ENCODE measurements at regions not wholly inside any gene's neighbourhood (a gene's known extent, or its start where the extent isn't known, plus 50 kb on each side); places are given as distances from the start of the nearest gene placed in this dataset.
"Not testable (repeated sequence)": the region's sequence is repeated elsewhere in the genome, so short reads cannot be mapped to it uniquely, and the experiment has no call there.

GRCh38 chr2:219868635-219869034 lies 241.2 kb downstream of the SLC4A3 start:
- Mint-ChIP-seq H3K27ac (no peak overlapping the region), H3K4me1 (no peaks in the 10 kb centered on the region), H3K9me3 (peaks cover 0 to 2% (median 0%) of the 10 kb centered on the region in 11 donors), H3K36me3 (peaks cover 0 to 5% (median 0%) of the 10 kb centered on the region in 5 donors), H3K4me3 (no peak overlapping the region), H3K27me3 (peaks cover 0 to 18% (median 2%) of the 10 kb centered on the region in 5 donors)
- H3K4me1 ChIP-seq (ENCODE audit: control insufficient read depth in 2 of 2, insufficient read depth in 2 of 2, low read length in 2 of 2), result no peaks in the 10 kb centered on the region
- H3K27ac ChIP-seq (ENCODE audit: low read depth, low read length), result no peak overlapping the region
- H3K36me3 ChIP-seq (ENCODE audit: control insufficient read depth in 2 of 3, insufficient read depth in 3 of 3, low read length in 3 of 3), result no peaks in the 10 kb centered on the region
- no peaks in the 10 kb centered on the region for H3K9me3 ChIP-seq (ENCODE audit: control insufficient read depth in 2 of 3, low read length in 3 of 3)
- no peaks in the 10 kb centered on the region for H3K27me3 ChIP-seq (ENCODE audit: control insufficient read depth in 2 of 2, insufficient read depth in 2 of 2, low read length in 2 of 2)
- intact Hi-C loops (cut with micrococcal nuclease), result no loop called here
- H3K4me3 ChIP-seq (ENCODE audit: low read length), result no peak overlapping the region
- ChIA-PET CTCF (no interaction called here), POLR2A (no interaction called here)
- DNase-seq (no peak), ATAC-seq (no peak)

- no peaks in the 10 kb centered on the region for H3K4me1 Mint-ChIP-seq
- H3K27ac Mint-ChIP-seq, result no peak overlapping the region
- H3K9me3 Mint-ChIP-seq, result peaks cover 0 to 2% (median 0%) of the 10 kb centered on the region in 11 donors
- DNase-seq, result no peak
- intact Hi-C loops (cut with micrococcal nuclease), result no loop called here
- no peak overlapping the region for H3K4me3 ChIP-seq (ENCODE audit: low read length)
- CTCF ChIA-PET, result no interaction called here
- H3K9me3 ChIP-seq (ENCODE audit: control insufficient read depth in 2 of 3, low read length in 3 of 3), result no peaks in the 10 kb centered on the region
- no peak overlapping the region for H3K27ac ChIP-seq (ENCODE audit: low read depth, low read length)
- H3K4me1 ChIP-seq (ENCODE audit: control insufficient read depth in 2 of 2, insufficient read depth in 2 of 2, low read length in 2 of 2), result no peaks in the 10 kb centered on the region
- POLR2A ChIA-PET, result no interaction called here
- no peaks in the 10 kb centered on the region for H3K36me3 ChIP-seq (ENCODE audit: control insufficient read depth in 2 of 3, insufficient read depth in 3 of 3, low read length in 3 of 3)
- no peaks in the 10 kb centered on the region for H3K27me3 ChIP-seq (ENCODE audit: control insufficient read depth in 2 of 2, insufficient read depth in 2 of 2, low read length in 2 of 2)
- no peak overlapping the region for H3K4me3 Mint-ChIP-seq
- H3K27me3 Mint-ChIP-seq, result peaks cover 0 to 14% (median 2%) of the 10 kb centered on the region in 5 donors
- peaks cover 0 to 5% (median 0%) of the 10 kb centered on the region in 5 donors for H3K36me3 Mint-ChIP-seq
- ATAC-seq, result no peak
Measured at GRCh38 chr2:219870041-219870440, 242.6 kb downstream of the SLC4A3 start.

DNA sequence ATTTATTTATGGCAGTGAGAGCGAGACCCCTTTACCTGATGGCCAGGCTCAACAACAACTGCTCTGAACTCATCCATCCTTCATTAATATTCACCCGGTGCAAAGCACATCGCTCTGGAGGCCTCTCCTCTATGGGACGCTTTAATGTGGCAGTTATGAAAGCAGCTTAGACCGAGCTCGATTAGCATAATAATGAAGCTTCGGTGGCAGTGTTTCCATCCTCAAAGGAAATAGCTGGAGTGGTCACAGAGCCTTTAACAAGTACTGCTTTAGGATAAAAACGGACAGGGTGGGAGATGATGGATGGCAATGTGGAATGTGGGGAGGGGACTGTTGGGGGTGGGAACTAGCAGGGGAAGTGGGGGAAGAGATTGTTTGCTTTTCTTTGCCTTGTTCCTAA lies 243.9 kb downstream of the SLC4A3 start:
- no peaks in the 10 kb centered on the region for H3K27me3 ChIP-seq (ENCODE audit: control insufficient read depth in 2 of 2, insufficient read depth in 2 of 2, low read length in 2 of 2)
- no peaks in the 10 kb centered on the region for H3K9me3 ChIP-seq (ENCODE audit: control insufficient read depth in 2 of 3, low read length in 3 of 3)
- Mint-ChIP-seq H3K4me1 (no peaks in the 10 kb centered on the region), H3K27me3 (peaks cover 0 to 8% (median 2%) of the 10 kb centered on the region in 5 donors), H3K27ac (no peak overlapping the region), H3K4me3 (no peak overlapping the region), H3K36me3 (no peaks in the 10 kb centered on the region), H3K9me3 (peaks cover 0 to under 1% (median 0%) of the 10 kb centered on the region in 11 donors)
- no peak for DNase-seq
- ChIA-PET CTCF (no interaction called here), POLR2A (no interaction called here)
- H3K4me1 ChIP-seq (ENCODE audit: control insufficient read depth in 2 of 2, insufficient read depth in 2 of 2, low read length in 2 of 2), result no peaks in the 10 kb centered on the region
- intact Hi-C loops (cut with micrococcal nuclease), result no loop called here
- ATAC-seq, result no peak
- no peaks in the 10 kb centered on the region for H3K36me3 ChIP-seq (ENCODE audit: control insufficient read depth in 2 of 3, insufficient read depth in 3 of 3, low read length in 3 of 3)
- H3K4me3 ChIP-seq (ENCODE audit: low read length), result no peak overlapping the region
- H3K27ac ChIP-seq (ENCODE audit: low read depth, low read length), result no peak overlapping the region

DNA sequence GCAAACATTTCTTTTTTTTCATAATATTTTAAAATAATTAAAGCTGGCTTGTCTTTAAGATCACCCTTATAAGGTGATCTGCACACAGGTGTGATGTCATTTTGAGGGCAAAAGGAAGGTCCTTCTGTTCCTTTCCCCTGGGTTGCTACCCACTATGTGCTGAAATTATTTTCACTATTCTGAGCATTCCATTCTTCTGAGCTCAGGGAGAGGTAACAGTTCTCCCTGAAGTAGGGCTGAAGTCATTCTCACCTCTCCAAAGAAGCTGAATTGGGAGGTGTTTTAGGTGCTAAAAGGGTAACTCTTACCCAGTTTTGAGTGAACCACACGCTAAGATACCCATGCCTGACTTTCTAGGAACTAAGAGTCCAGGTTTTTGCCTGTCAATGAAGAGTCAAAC lies 247.6 kb downstream of the SLC4A3 start:
- Mint-ChIP-seq H3K27me3 (peaks cover 0 to 13% (median 0%) of the 10 kb centered on the region in 5 donors), H3K9me3 (peaks cover 0 to 8% (median 0%) of the 10 kb centered on the region in 11 donors), H3K27ac (no peak overlapping the region), H3K36me3 (no peaks in the 10 kb centered on the region), H3K4me3 (no peak overlapping the region), H3K4me1 (no peaks in the 10 kb centered on the region)
- Histone ChIP-seq H3K27me3 (ENCODE audit: control insufficient read depth in 2 of 2, insufficient read depth in 2 of 2, low read length in 2 of 2) (no peaks in the 10 kb centered on the region), H3K36me3 (ENCODE audit: control insufficient read depth in 2 of 3, insufficient read depth in 3 of 3, low read length in 3 of 3) (no peaks in the 10 kb centered on the region), H3K4me3 (ENCODE audit: low read length) (no peak overlapping the region), H3K9me3 (ENCODE audit: control insufficient read depth in 2 of 3, low read length in 3 of 3) (no peaks in the 10 kb centered on the region), H3K4me1 (ENCODE audit: control insufficient read depth in 2 of 2, insufficient read depth in 2 of 2, low read length in 2 of 2) (no peaks in the 10 kb centered on the region), H3K27ac (ENCODE audit: low read depth, low read length) (no peak overlapping the region)
- DNase-seq, result no peak
- intact Hi-C loops (cut with micrococcal nuclease), result no loop called here
- CTCF ChIA-PET, result no interaction called here
- POLR2A ChIA-PET, result no interaction called here
- no peak for ATAC-seq

GRCh38 chr2:219875986-219876385 lies 248.6 kb downstream of the SLC4A3 start:
- DNase-seq; H3K27ac Mint-ChIP-seq; POLR2A ChIA-PET; H3K9me3 ChIP-seq (ENCODE audit: control insufficient read depth in 2 of 3, low read length in 3 of 3); intact Hi-C loops (cut with micrococcal nuclease); H3K36me3 ChIP-seq (ENCODE audit: control insufficient read depth in 2 of 3, insufficient read depth in 3 of 3, low read length in 3 of 3); H3K36me3 Mint-ChIP-seq; H3K4me3 ChIP-seq (ENCODE audit: low read length); H3K4me1 Mint-ChIP-seq; H3K9me3 Mint-ChIP-seq; CTCF ChIA-PET; H3K4me1 ChIP-seq (ENCODE audit: control insufficient read depth in 2 of 2, insufficient read depth in 2 of 2, low read length in 2 of 2); H3K27me3 ChIP-seq (ENCODE audit: control insufficient read depth in 2 of 2, insufficient read depth in 2 of 2, low read length in 2 of 2); ATAC-seq; H3K27ac ChIP-seq (ENCODE audit: low read depth, low read length); H3K4me3 Mint-ChIP-seq: not testable (repeated sequence)
- peaks cover 0 to 12% (median 2%) of the 10 kb centered on the region in 5 donors for H3K27me3 Mint-ChIP-seq

DNA sequence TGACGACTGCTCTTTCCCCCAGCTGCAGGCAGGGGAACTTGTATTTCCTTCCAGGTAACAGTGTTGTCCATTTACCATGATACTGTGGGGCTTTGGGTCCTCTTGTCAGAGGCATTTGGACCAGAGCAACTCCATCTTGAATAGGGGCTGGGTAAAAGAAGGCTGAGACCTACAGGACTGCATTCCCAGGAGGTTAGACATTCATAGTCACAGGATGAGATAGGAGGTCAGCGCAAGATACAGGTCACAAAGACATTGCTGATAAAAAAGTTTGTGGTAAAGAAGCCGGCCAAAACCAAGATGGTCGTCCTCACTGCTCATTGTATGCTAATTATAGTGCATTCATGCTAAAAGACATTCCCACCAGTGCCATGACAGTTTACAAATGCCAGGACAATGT lies 249.5 kb downstream of the SLC4A3 start:
- Histone ChIP-seq H3K36me3 (ENCODE audit: control insufficient read depth in 2 of 3, insufficient read depth in 3 of 3, low read length in 3 of 3) (no peaks in the 10 kb centered on the region), H3K27ac (ENCODE audit: low read depth, low read length) (no peak overlapping the region), H3K27me3 (ENCODE audit: control insufficient read depth in 2 of 2, insufficient read depth in 2 of 2, low read length in 2 of 2) (no peaks in the 10 kb centered on the region), H3K4me3 (ENCODE audit: low read length) (no peak overlapping the region), H3K4me1 (ENCODE audit: control insufficient read depth in 2 of 2, insufficient read depth in 2 of 2, low read length in 2 of 2) (no peaks in the 10 kb centered on the region), H3K9me3 (ENCODE audit: control insufficient read depth in 2 of 3, low read length in 3 of 3) (no peaks in the 10 kb centered on the region)
- Mint-ChIP-seq H3K27me3 (peaks cover 0 to 8% (median 2%) of the 10 kb centered on the region in 5 donors), H3K9me3 (peaks cover 0 to 10% (median 0%) of the 10 kb centered on the region in 11 donors), H3K4me3 (no peak overlapping the region), H3K36me3 (no peaks in the 10 kb centered on the region), H3K27ac (no peak overlapping the region), H3K4me1 (no peaks in the 10 kb centered on the region)
- ChIA-PET CTCF (no interaction called here), POLR2A (no interaction called here)
- ATAC-seq (no peak), DNase-seq (no peak)
- intact Hi-C loops (cut with micrococcal nuclease), result no loop called here

GRCh38 chr2:219877728-219878127 lies 250.3 kb downstream of the SLC4A3 start:
- POLR2A ChIA-PET, result no interaction called here
- H3K4me1 Mint-ChIP-seq, result no peaks in the 10 kb centered on the region
- peaks cover 0 to 8% (median 2%) of the 10 kb centered on the region in 5 donors for H3K27me3 Mint-ChIP-seq
- no peaks in the 10 kb centered on the region for H3K36me3 Mint-ChIP-seq
- CTCF ChIA-PET, result no interaction called here
- Histone ChIP-seq H3K4me3 (ENCODE audit: low read length) (no peak overlapping the region), H3K27me3 (ENCODE audit: control insufficient read depth in 2 of 2, insufficient read depth in 2 of 2, low read length in 2 of 2) (no peaks in the 10 kb centered on the region), H3K9me3 (ENCODE audit: control insufficient read depth in 2 of 3, low read length in 3 of 3) (no peaks in the 10 kb centered on the region), H3K4me1 (ENCODE audit: control insufficient read depth in 2 of 2, insufficient read depth in 2 of 2, low read length in 2 of 2) (no peaks in the 10 kb centered on the region), H3K36me3 (ENCODE audit: control insufficient read depth in 2 of 3, insufficient read depth in 3 of 3, low read length in 3 of 3) (no peaks in the 10 kb centered on the region), H3K27ac (ENCODE audit: low read depth, low read length) (no peak overlapping the region)
- H3K9me3 Mint-ChIP-seq, result peaks cover 0 to 10% (median 0%) of the 10 kb centered on the region in 11 donors
- DNase-seq, result no peak
- no peak for ATAC-seq
- H3K4me3 Mint-ChIP-seq, result no peak overlapping the region
- intact Hi-C loops (cut with micrococcal nuclease), result no loop called here
- no peak overlapping the region for H3K27ac Mint-ChIP-seq
